CD4-positive, CD25-positive, alpha-beta regulatory T cell (primary cell): ENCODE measurements at regions not wholly inside any gene's neighbourhood (a gene's known extent, or its start where the extent isn't known, plus 50 kb on each side); places are given as distances from the start of the nearest gene placed in this dataset.

Experiments
- ATAC-seq, 2 donors: fragments of 150-1000 bp; cut with Tn5 transposase; one replicate each; pipeline ENCODE4 v1.10.0; 2021; ENCODE audit warnings: low read depth in 2 of 2, moderate number of reproducible peaks in 2 of 2, moderate library complexity in 1 of 2
- DNase-seq, 3 donors: peaks; one replicate each; pipeline versions ENCODE4 v3.0.0 to v3.0.0-alpha.2; 2012 to 2022; ENCODE audit warnings: mixed read lengths in 1 of 3
- H3K27ac ChIP-seq: one replicate; pipeline ENCODE4 v1.7.0; 2013; ENCODE audit warnings: mild to moderate bottlenecking, low read length; ENCODE audit not compliant: insufficient read depth, poor library complexity, severe bottlenecking
- H3K27me3 ChIP-seq: one replicate; pipeline ENCODE4 v1.7.0; 2013; ENCODE audit warnings: low read length; ENCODE audit not compliant: control insufficient read depth, insufficient read depth
- H3K36me3 ChIP-seq: one replicate; pipeline ENCODE4 v1.7.0; 2013; ENCODE audit warnings: mild to moderate bottlenecking, low read length, moderate library complexity; ENCODE audit not compliant: control insufficient read depth, insufficient read depth
- H3K4me1 ChIP-seq: 2 replicates; pipeline ENCODE4 v1.7.0; 2013; ENCODE audit warnings: mild to moderate bottlenecking, low read length; ENCODE audit not compliant: insufficient read depth, control insufficient read depth, poor library complexity, severe bottlenecking
- H3K4me3 ChIP-seq: one replicate; pipeline ENCODE4 v1.7.0; 2013; ENCODE audit warnings: low read depth, mild to moderate bottlenecking, low read length, moderate library complexity
- H3K9me3 ChIP-seq, 2 experiments: 1 replicate in 1 of 2; 2 replicates in 1 of 2; pipeline ENCODE4 v1.7.0; 2013; ENCODE audit warnings: low read length in 2 of 2, mild to moderate bottlenecking in 1 of 2, moderate library complexity in 1 of 2; ENCODE audit not compliant: control insufficient read depth in 2 of 2
- H3K27ac Mint-ChIP-seq, 3 donors: one replicate each; pipeline ENCODE4 v1.8.0; 2020 to 2022; ENCODE audit warnings: mild to moderate bottlenecking in 3 of 3, mixed read lengths in 3 of 3, moderate library complexity in 2 of 3
- H3K27me3 Mint-ChIP-seq: one replicate; pipeline ENCODE4 v1.8.0; 2022; ENCODE audit warnings: mild to moderate bottlenecking, mixed read lengths
- H3K36me3 Mint-ChIP-seq: one replicate; pipeline ENCODE4 v1.8.0; 2020; ENCODE audit warnings: mixed read lengths
- H3K4me1 Mint-ChIP-seq, 4 donors: one replicate each; pipeline ENCODE4 v1.8.0; 2020 to 2022; ENCODE audit warnings: mixed read lengths in 4 of 4, mild to moderate bottlenecking in 1 of 4
- H3K4me3 Mint-ChIP-seq, 4 donors: one replicate each; pipeline ENCODE4 v1.8.0; 2020 to 2022; ENCODE audit warnings: mild to moderate bottlenecking in 4 of 4, mixed read lengths in 4 of 4, moderate library complexity in 3 of 4
- H3K9me3 Mint-ChIP-seq, 7 donors: one replicate each; pipeline ENCODE4 v1.8.0; 2020 to 2022; ENCODE audit warnings: mixed read lengths in 7 of 7, mild to moderate bottlenecking in 3 of 7, moderate library complexity in 2 of 7

GRCh38 chr16:35193956-35194355 is 1734.5 kb downstream of the TP53TG3F start:
- Mint-ChIP-seq H3K27ac (no peak overlapping the region), H3K9me3 (peaks cover 0 to 42% (median 9%) of the 10 kb centered on the region in 7 donors), H3K4me3 (no peak overlapping the region), H3K36me3 (no peaks in the 10 kb centered on the region), H3K4me1 (no peaks in the 10 kb centered on the region), H3K27me3 (no peaks in the 10 kb centered on the region)
- no peak for DNase-seq
- Histone ChIP-seq H3K36me3 (no peaks in the 10 kb centered on the region), H3K4me3 (no peak overlapping the region), H3K27me3 (no peaks in the 10 kb centered on the region), H3K4me1 (no peaks in the 10 kb centered on the region), H3K9me3 (peaks cover 2 to 40% of the 10 kb centered on the region in 2 experiments), H3K27ac (no peak overlapping the region)
- ATAC-seq: no peak

GRCh38 chr16:35194681-35195080 is 1735.3 kb downstream of the TP53TG3F start:
- H3K9me3 Mint-ChIP-seq: peaks cover 0 to 42% (median 9%) of the 10 kb centered on the region in 7 donors
- H3K27ac Mint-ChIP-seq: no peak overlapping the region
- no peaks in the 10 kb centered on the region for H3K36me3 Mint-ChIP-seq
- DNase-seq (no peak), ATAC-seq (no peak)
- no peak overlapping the region for H3K4me3 Mint-ChIP-seq
- no peaks in the 10 kb centered on the region for H3K27me3 ChIP-seq
- no peaks in the 10 kb centered on the region for H3K27me3 Mint-ChIP-seq
- no peak overlapping the region for H3K4me3 ChIP-seq
- H3K27ac ChIP-seq: no peak overlapping the region
- H3K4me1 ChIP-seq: no peaks in the 10 kb centered on the region
- no peaks in the 10 kb centered on the region for H3K4me1 Mint-ChIP-seq
- peaks cover 2 to 40% of the 10 kb centered on the region in 2 experiments for H3K9me3 ChIP-seq
- H3K36me3 ChIP-seq: no peaks in the 10 kb centered on the region

DNA sequence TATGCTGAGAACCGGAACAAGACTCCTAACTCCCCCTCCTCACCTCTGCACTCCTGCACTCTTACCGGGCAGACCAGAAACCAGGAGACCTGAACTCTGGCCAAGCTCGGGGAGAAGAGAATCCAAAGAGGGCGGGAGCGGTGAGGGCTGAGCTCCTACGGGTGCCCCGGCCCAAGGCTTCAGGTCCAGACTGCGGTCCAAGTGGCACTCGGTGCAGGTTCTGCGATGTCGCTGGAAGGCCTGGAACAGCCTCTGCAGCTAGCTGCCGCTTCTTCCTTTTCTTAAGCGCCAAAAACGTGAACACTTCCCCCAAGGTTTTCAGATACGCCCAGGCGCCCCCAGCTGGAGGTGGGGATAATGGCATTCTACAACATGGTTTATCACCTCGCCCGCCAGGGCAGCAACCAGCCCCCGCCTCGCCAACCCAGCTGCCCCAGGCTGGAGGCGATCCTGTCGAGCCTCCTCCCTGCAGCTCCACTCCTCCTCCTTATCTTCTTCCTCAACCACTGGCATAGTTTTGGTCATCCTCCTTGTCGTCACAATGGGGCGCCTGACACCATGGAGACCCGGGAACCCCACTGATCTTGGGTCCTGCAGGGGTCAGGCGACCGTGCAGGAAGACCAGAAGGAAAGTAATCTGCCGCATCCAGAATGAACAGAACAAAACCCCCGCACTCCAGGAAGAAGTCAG is 1735.9 kb downstream of the TP53TG3F start:
- Histone ChIP-seq H3K27ac (no peak overlapping the region), H3K9me3 (peaks cover 2 to 40% of the 10 kb centered on the region in 2 experiments), H3K4me1 (no peaks in the 10 kb centered on the region), H3K4me3 (no peak overlapping the region), H3K36me3 (no peaks in the 10 kb centered on the region), H3K27me3 (no peaks in the 10 kb centered on the region)
- Mint-ChIP-seq H3K4me3 (no peak overlapping the region), H3K27ac (no peak overlapping the region), H3K9me3 (peaks cover 0 to 40% (median 10%) of the 10 kb centered on the region in 7 donors), H3K27me3 (no peaks in the 10 kb centered on the region), H3K4me1 (no peaks in the 10 kb centered on the region), H3K36me3 (no peaks in the 10 kb centered on the region)
- ATAC-seq (no peak), DNase-seq (no peak)

DNA sequence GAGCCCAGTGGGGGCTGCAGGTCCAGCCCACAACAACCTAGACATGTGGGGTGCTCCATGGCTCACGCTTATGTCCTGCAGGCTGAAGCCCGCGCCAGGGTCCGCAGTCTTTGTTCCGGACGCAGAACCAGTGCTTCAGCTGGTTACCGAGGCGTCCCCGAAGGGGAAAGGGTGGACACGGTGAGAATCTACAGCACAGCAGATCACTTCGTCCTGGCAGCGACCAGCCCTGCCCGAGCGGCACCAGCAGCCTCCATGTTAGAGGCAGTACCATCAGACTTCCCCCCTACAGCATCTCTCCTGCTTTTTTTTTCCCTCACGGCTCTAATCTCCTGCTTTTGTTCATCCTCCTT is 1736.4 kb downstream of the TP53TG3F start:
- DNase-seq: no peak
- H3K27ac Mint-ChIP-seq: no peak overlapping the region
- Histone ChIP-seq H3K27me3 (no peaks in the 10 kb centered on the region), H3K36me3 (no peaks in the 10 kb centered on the region), H3K4me1 (no peaks in the 10 kb centered on the region), H3K4me3 (no peak overlapping the region), H3K27ac (no peak overlapping the region), H3K9me3 (peaks cover 2 to 42% of the 10 kb centered on the region in 2 experiments)
- peaks cover 0 to 44% (median 14%) of the 10 kb centered on the region in 7 donors for H3K9me3 Mint-ChIP-seq
- ATAC-seq: no peak
- no peak overlapping the region for H3K4me3 Mint-ChIP-seq
- H3K4me1 Mint-ChIP-seq: no peaks in the 10 kb centered on the region
- H3K36me3 Mint-ChIP-seq: no peaks in the 10 kb centered on the region
- H3K27me3 Mint-ChIP-seq: no peaks in the 10 kb centered on the region

DNA sequence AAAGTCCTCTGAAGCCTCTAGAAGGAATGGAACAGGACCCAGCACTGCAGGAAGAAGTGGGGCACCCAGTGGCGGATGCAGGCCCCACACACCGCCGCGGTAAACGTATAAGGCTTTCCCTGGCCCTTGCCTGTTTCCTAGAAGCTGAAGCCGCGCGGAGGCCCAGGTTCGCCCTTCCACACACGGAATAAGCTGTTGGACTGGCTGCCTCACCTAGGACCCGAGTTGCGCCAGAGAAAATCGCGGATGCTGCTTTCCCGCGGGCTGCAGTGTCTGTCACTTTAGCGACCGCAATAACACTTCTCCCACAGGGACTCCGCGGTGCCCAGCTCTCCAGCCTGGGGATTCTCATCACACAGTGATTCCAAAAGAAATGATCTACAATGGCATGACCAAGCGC is 1736.9 kb downstream of the TP53TG3F start:
- Mint-ChIP-seq H3K9me3 (peaks cover 0 to 45% (median 14%) of the 10 kb centered on the region in 7 donors), H3K36me3 (no peaks in the 10 kb centered on the region), H3K27ac (no peak overlapping the region), H3K4me3 (no peak overlapping the region), H3K4me1 (no peaks in the 10 kb centered on the region), H3K27me3 (no peaks in the 10 kb centered on the region)
- Histone ChIP-seq H3K27ac (no peak overlapping the region), H3K36me3 (no peaks in the 10 kb centered on the region), H3K4me3 (no peak overlapping the region), H3K9me3 (peaks cover 2 to 47% of the 10 kb centered on the region in 2 experiments), H3K27me3 (no peaks in the 10 kb centered on the region), H3K4me1 (no peaks in the 10 kb centered on the region)
- no peak for DNase-seq
- ATAC-seq: no peak

DNA sequence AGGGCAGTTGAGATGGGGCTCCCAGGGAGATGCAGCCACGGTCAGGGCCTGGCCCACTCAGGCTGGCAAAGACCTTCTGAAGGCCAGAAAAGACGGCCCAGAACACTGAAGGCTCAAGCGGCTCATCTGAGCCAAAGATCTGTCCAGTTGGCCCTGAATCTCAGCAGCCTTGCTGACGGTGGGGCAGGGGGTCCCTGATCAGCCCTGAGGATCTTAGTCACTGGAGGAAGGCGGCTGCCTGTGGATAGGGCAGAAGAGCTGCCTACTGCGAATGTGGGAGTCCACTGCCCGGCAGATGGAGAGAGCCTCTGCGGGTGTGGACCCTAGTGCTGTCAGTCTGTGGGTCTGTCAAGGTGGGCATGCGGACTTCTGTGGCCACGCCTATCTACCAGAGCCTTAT is 1738.2 kb downstream of the TP53TG3F start:
- Mint-ChIP-seq H3K36me3 (no peaks in the 10 kb centered on the region), H3K4me1 (no peaks in the 10 kb centered on the region), H3K27me3 (no peaks in the 10 kb centered on the region), H3K27ac (no peak overlapping the region), H3K9me3 (peaks cover 0 to 53% (median 16%) of the 10 kb centered on the region in 7 donors), H3K4me3 (no peak overlapping the region)
- Histone ChIP-seq H3K4me1 (no peaks in the 10 kb centered on the region), H3K9me3 (peaks cover 4 to 58% of the 10 kb centered on the region in 2 experiments), H3K27me3 (no peaks in the 10 kb centered on the region), H3K4me3 (no peak overlapping the region), H3K36me3 (no peaks in the 10 kb centered on the region), H3K27ac (no peak overlapping the region)
- no peak for DNase-seq
- ATAC-seq: no peak

GRCh38 chr16:35198223-35199199 is 1739.1 kb downstream of the TP53TG3F start:
- H3K9me3 ChIP-seq: peaks cover 4 to 65% of the 10 kb centered on the region in 2 experiments
- no peaks in the 10 kb centered on the region for H3K4me1 ChIP-seq
- Mint-ChIP-seq H3K4me3 (no peak overlapping the region), H3K9me3 (peaks cover 0 to 49% (median 23%) of the 10 kb centered on the region in 7 donors), H3K27ac (no peak overlapping the region), H3K36me3 (no peaks in the 10 kb centered on the region), H3K4me1 (no peaks in the 10 kb centered on the region), H3K27me3 (no peaks in the 10 kb centered on the region)
- DNase-seq (no peak), ATAC-seq (no peak)
- no peak overlapping the region for H3K27ac ChIP-seq
- no peak overlapping the region for H3K4me3 ChIP-seq
- H3K36me3 ChIP-seq: no peaks in the 10 kb centered on the region
- no peaks in the 10 kb centered on the region for H3K27me3 ChIP-seq
